ENCODE measurements at regions not wholly inside any gene's neighbourhood (a gene's known extent, or its start where the extent isn't known, plus 50 kb on each side); places are given as distances from the start of the nearest gene placed in this dataset.

DNA sequence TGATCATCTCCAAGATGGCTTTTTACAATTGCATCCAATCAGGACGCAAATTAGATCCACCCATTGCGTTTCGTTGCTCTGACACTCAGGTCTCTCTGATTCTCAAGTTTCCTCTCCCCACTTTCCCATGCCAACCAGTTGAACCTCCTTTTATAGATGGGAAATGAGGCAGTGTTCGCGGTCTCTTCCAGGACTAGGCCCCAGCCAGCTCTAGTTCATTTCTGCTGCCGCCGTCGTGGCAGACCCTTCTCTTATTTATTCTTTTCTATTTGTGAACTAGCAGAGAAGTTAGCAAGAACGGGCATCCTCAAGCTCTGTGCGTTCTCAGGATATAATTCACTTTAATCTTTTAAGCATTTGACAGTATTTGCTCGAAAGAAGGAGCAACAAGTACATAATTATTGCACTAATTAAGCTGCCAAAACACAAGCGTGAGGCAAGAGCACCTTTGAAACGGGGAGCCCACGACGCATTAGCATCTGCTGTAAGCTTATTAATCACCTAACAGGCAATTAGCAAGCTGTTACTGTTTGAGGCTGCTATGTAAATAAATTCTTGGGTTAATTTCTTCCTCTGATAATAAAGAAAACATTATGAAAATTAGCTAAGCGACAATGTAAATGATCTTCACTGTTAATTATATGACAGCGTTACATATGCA, 246.4 kb upstream of the TLE3 start:
- Histone ChIP-seq H3K27ac (no peak overlapping the region), H3K36me3 (no peaks in the 10 kb centered on the region), H3K9me3 (no peaks in the 10 kb centered on the region), H3K4me3 (no peak overlapping the region), H3K27me3 (replicated peaks; ENCODE audit: insufficient read depth) (no peaks in the 10 kb centered on the region), H3K4me1 (ENCODE audit: control insufficient read depth in 1 of 2, low read depth in 2 of 2) (no peaks in the 10 kb centered on the region)
- no peak for ATAC-seq (ENCODE audit: insufficient number of reproducible peaks, low FRiP score, low read depth)
- DNase-seq (ENCODE audit: low spot score), result no peak
- no peak for TF ChIP-seq CTCF (IDR thresholded peaks at IDR 0.05)

DNA sequence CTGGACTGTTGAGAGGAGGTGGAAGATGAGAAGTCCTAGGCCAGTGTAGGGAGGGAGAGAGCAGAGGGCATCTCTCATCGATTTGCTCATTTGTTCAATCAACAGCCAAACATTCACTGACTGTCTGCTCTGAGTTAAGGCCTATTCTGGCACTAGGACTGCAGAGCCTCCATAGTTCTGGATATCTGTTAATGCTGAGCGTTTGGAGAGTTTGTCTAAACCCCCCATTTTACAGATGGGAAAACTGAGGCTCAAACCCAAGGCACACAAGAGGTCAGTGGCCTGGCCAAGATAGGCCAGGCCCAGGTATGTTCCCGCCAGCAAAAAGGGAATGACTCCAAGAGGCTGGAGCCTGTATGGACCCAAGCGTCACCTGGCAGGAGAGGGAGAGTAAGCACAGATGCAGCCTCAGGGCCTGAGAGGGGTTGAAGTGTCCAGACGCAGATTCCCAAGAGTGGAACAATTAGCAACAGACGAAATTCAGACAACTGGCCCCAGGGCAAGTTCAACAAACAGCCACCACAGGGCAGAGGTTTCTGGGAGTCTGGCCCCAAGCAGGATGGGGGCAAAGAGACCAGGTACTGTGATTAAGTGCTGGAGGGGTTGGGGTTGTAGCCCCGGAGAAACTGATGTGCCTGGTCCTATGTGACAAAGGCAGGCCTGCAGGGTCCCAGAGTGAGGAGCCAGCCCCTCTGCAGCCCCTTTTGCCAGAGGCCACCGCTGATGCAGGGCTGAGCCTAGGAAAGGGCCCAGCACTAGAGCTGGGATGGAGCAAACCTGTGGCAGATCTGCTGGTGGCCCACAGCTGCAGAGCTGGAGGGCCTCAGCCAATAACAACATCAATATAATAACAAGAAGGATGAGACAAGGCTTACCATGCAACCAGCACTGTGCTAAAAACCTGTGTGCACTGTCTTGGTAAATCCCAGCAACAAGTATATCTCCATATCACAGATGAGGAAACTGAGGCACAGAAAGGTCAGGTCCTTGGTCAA, 245.1 kb upstream of the TLE3 start:
- DNase-seq (ENCODE audit: low spot score) (no peak), ATAC-seq (ENCODE audit: insufficient number of reproducible peaks, low FRiP score, low read depth) (no peak)
- no peak overlapping the region for H3K27ac ChIP-seq
- H3K4me3 ChIP-seq, result no peak overlapping the region
- TF ChIP-seq CTCF (IDR thresholded peaks at IDR 0.05), result no peak
- H3K27me3 ChIP-seq (replicated peaks; ENCODE audit: insufficient read depth), result no peaks in the 10 kb centered on the region
- H3K36me3 ChIP-seq, result no peaks in the 10 kb centered on the region
- H3K4me1 ChIP-seq (ENCODE audit: control insufficient read depth in 1 of 2, low read depth in 2 of 2), result no peaks in the 10 kb centered on the region
- H3K9me3 ChIP-seq, result no peaks in the 10 kb centered on the region

DNA sequence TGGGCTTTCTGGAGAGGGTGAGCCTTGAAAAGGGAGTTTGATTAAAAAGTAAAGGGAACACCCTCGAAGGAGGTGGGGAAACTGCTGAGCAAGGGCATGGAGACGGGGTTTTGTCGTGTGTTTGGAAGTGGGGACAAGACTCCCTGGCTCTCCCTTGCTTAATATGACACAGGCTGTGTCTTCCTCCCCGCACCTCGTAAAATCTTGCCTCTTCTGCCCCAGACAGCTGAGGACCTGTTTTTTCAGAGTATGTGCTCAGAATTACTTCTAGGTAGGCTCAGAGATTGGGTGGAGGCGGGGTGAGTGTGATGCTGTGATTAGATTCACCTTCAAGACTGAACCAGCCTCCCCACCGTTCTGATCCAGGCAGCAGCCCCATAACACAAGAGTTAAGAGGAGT, 244.4 kb upstream of the TLE3 start:
- Histone ChIP-seq H3K36me3 (no peaks in the 10 kb centered on the region), H3K27me3 (replicated peaks; ENCODE audit: insufficient read depth) (no peaks in the 10 kb centered on the region), H3K9me3 (no peaks in the 10 kb centered on the region), H3K27ac (no peak overlapping the region), H3K4me1 (ENCODE audit: control insufficient read depth in 1 of 2, low read depth in 2 of 2) (no peaks in the 10 kb centered on the region), H3K4me3 (no peak overlapping the region)
- no peak for TF ChIP-seq CTCF (IDR thresholded peaks at IDR 0.05)
- ATAC-seq (ENCODE audit: insufficient number of reproducible peaks, low FRiP score, low read depth), result no peak
- no peak for DNase-seq (ENCODE audit: low spot score)

- H3K27me3 ChIP-seq (replicated peaks; ENCODE audit: insufficient read depth), result no peaks in the 10 kb centered on the region
- TF ChIP-seq CTCF (IDR thresholded peaks at IDR 0.05), result no peak
- DNase-seq (ENCODE audit: low spot score) (no peak), ATAC-seq (ENCODE audit: insufficient number of reproducible peaks, low FRiP score, low read depth) (no peak)
- no peaks in the 10 kb centered on the region for H3K9me3 ChIP-seq
- no peaks in the 10 kb centered on the region for H3K36me3 ChIP-seq
- no peak overlapping the region for H3K27ac ChIP-seq
- H3K4me1 ChIP-seq (ENCODE audit: control insufficient read depth in 1 of 2, low read depth in 2 of 2), result no peaks in the 10 kb centered on the region
- H3K4me3 ChIP-seq, result no peak overlapping the region
Observed at GRCh38 chr15:70341566-70341965, 243.8 kb upstream of the TLE3 start.

DNA sequence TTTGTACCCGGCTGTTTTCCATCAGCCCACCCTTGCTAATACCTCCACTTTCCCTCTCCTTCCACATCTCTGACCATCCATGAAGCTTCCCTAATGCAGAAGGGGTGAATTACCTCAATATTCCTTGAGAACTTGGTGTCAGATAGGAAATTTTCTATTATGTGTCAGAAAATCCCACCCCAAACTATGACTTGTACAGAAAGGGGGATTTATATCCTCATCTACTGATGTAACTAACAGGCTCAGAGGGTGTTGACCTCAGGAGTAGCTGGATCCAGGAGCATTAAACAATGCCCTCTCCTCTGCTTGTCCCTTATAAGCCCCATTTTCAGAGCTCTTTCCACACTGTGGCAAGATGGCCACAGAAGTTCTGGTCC, 242.8 kb upstream of the TLE3 start:
- no peaks in the 10 kb centered on the region for H3K27me3 ChIP-seq (replicated peaks; ENCODE audit: insufficient read depth)
- no peak for ATAC-seq (ENCODE audit: insufficient number of reproducible peaks, low FRiP score, low read depth)
- no peak overlapping the region for H3K4me3 ChIP-seq
- no peaks in the 10 kb centered on the region for H3K36me3 ChIP-seq
- no peak for DNase-seq (ENCODE audit: low spot score)
- no peak overlapping the region for H3K27ac ChIP-seq
- H3K4me1 ChIP-seq (ENCODE audit: control insufficient read depth in 1 of 2, low read depth in 2 of 2), result no peaks in the 10 kb centered on the region
- no peaks in the 10 kb centered on the region for H3K9me3 ChIP-seq
- TF ChIP-seq CTCF (IDR thresholded peaks at IDR 0.05), result no peak
